PC-3 (cell line): ENCODE measurements at regions not wholly inside any gene's neighbourhood (a gene's known extent, or its start where the extent isn't known, plus 50 kb on each side); places are given as distances from the start of the nearest gene placed in this dataset.

Experiments used
- EZH2 ChIP-seq: fragments of 300-600 bp; sonication (generic); IDR thresholded peaks from one replicate; pipeline ENCODE4 v1.6.1; 2017; ENCODE audit warnings: antibody characterized with exemption, mild to moderate bottlenecking, low read length; ENCODE audit not compliant: unreplicated experiment
- EZH2phosphoT487 ChIP-seq: fragments of 300-600 bp; sonication (generic); IDR thresholded peaks from 2 replicates; pipeline ENCODE4 v1.6.1; 2018; ENCODE audit warnings: mild to moderate bottlenecking, antibody characterized with exemption, low read length, borderline replicate concordance
- TF ChIP-seq, protein P1 (sequence below): fragments of 300-600 bp; sonication (generic); conservative IDR thresholded peaks from 2 replicates; pipeline ENCODE4 v1.5.1; 2017; ENCODE audit warnings: antibody characterized with exemption, low read depth, mild to moderate bottlenecking, low read length

DNA sequence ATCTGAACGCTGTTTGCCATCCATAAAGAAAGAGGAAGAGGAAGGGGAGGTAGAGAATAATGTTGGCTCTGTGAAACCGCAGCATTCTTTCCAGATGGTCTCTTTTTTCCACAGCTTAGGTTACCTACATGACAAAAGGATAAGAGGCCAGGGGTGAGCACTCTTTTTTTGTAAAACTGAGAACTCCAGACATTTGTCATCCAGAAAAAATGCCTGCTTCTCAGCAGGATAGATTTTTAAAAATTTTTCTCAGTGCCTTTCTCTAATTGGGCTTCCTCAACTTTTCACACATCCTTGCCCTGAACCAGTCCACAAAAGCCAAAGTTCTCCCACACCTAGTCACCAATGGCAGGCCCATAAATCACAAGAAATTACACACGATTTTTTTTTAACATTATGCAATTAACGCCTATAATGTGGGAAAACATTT is 158.1 kb upstream of the TENM3 start:
- TF ChIP-seq, protein P1, sequence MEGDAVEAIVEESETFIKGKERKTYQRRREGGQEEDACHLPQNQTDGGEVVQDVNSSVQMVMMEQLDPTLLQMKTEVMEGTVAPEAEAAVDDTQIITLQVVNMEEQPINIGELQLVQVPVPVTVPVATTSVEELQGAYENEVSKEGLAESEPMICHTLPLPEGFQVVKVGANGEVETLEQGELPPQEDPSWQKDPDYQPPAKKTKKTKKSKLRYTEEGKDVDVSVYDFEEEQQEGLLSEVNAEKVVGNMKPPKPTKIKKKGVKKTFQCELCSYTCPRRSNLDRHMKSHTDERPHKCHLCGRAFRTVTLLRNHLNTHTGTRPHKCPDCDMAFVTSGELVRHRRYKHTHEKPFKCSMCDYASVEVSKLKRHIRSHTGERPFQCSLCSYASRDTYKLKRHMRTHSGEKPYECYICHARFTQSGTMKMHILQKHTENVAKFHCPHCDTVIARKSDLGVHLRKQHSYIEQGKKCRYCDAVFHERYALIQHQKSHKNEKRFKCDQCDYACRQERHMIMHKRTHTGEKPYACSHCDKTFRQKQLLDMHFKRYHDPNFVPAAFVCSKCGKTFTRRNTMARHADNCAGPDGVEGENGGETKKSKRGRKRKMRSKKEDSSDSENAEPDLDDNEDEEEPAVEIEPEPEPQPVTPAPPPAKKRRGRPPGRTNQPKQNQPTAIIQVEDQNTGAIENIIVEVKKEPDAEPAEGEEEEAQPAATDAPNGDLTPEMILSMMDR: no peak
- no peak for TF ChIP-seq EZH2
- TF ChIP-seq EZH2phosphoT487: no peak
